ENCODE measurements at regions not wholly inside any gene's neighbourhood (a gene's known extent, or its start where the extent isn't known, plus 50 kb on each side); places are given as distances from the start of the nearest gene placed in this dataset.

GRCh38 chr15:45904019-45904418 is 269.2 kb downstream of the SQOR start:
- TF ChIP-seq YY1 (IDR thresholded peaks at IDR 0.05; ENCODE audit: low read depth) (no peak), EP300 (IDR thresholded peaks at IDR 0.05; ENCODE audit: borderline replicate concordance) (no peak), MAX (IDR thresholded peaks at IDR 0.05) (no peak), RAD21 (IDR thresholded peaks at IDR 0.05; ENCODE audit: low read depth) (no peak), CEBPB (IDR thresholded peaks at IDR 0.05) (no peak), NFIC (IDR thresholded peaks at IDR 0.05) (no peak), ZBTB7A (IDR thresholded peaks at IDR 0.05; ENCODE audit: low read depth) (no peak), TAF1 (IDR thresholded peaks at IDR 0.05; ENCODE audit: low read depth) (no peak), TEAD4 (IDR thresholded peaks at IDR 0.05) (no peak), TCF12 (IDR thresholded peaks at IDR 0.05; ENCODE audit: low read depth) (no peak), USF1 (IDR thresholded peaks at IDR 0.05) (no peak), CREB1 (IDR thresholded peaks at IDR 0.05; ENCODE audit: low read depth) (no peak), EGR1 (IDR thresholded peaks at IDR 0.05) (no peak)
- TF ChIP-seq, protein P1, sequence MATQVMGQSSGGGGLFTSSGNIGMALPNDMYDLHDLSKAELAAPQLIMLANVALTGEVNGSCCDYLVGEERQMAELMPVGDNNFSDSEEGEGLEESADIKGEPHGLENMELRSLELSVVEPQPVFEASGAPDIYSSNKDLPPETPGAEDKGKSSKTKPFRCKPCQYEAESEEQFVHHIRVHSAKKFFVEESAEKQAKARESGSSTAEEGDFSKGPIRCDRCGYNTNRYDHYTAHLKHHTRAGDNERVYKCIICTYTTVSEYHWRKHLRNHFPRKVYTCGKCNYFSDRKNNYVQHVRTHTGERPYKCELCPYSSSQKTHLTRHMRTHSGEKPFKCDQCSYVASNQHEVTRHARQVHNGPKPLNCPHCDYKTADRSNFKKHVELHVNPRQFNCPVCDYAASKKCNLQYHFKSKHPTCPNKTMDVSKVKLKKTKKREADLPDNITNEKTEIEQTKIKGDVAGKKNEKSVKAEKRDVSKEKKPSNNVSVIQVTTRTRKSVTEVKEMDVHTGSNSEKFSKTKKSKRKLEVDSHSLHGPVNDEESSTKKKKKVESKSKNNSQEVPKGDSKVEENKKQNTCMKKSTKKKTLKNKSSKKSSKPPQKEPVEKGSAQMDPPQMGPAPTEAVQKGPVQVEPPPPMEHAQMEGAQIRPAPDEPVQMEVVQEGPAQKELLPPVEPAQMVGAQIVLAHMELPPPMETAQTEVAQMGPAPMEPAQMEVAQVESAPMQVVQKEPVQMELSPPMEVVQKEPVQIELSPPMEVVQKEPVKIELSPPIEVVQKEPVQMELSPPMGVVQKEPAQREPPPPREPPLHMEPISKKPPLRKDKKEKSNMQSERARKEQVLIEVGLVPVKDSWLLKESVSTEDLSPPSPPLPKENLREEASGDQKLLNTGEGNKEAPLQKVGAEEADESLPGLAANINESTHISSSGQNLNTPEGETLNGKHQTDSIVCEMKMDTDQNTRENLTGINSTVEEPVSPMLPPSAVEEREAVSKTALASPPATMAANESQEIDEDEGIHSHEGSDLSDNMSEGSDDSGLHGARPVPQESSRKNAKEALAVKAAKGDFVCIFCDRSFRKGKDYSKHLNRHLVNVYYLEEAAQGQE (IDR thresholded peaks at IDR 0.05; ENCODE audit: low read depth), result no peak
